ENCODE measurements at regions not wholly inside any gene's neighbourhood (a gene's known extent, or its start where the extent isn't known, plus 50 kb on each side); places are given as distances from the start of the nearest gene placed in this dataset.
"Not testable (repeated sequence)": the region's sequence is repeated elsewhere in the genome, so short reads cannot be mapped to it uniquely, and the experiment has no call there.

DNA sequence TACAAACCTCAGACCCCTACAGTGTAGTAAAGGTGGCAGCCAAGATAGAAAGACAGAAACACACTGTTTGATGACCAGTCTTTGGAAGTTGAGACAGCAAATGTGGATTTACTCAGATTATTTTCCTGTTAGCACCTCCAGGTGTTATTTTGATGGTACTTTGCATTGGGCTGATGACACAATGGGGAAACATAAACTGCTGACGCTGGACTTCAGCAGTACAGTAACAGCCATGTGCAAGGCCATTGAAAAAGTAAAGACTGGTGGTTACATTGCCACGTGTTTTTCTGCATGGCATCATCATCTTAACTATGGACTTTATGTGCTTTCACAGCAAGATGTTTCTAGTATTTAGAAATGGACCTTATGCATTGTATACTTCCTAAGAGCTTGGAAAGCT, 105.3 kb downstream of the POTEM start:
- not testable (repeated sequence) for H3K9me3 ChIP-seq (ENCODE audit: low read length); H3K36me3 ChIP-seq (ENCODE audit: insufficient read depth, low read length); H3K9ac ChIP-seq (ENCODE audit: low read length)

DNA sequence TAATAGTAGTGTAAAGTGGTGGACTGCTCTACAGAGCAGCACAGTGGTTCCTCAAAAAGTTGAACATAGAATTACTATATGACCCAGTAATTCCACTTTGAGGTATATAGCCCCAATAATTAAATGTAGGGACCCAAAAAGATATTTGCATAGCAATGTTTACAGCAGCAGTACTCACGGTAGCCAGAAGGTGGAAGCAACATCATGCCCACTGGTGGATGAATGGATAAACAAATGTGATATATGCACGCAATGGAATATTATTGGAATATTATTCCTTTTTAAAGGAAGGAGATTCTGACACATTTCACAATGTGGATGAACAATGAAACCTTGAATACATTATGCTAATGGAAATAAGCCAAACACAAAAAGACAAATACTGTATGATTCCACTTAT, 121.4 kb downstream of the POTEM start:
- not testable (repeated sequence) for H3K4me2 ChIP-seq (ENCODE audit: low read length); H3F3A ChIP-seq (ENCODE audit: insufficient read depth, low read length); H3K4me3 ChIP-seq (ENCODE audit: low read depth, low read length, poor library complexity, severe bottlenecking); H3K79me2 ChIP-seq (ENCODE audit: insufficient read depth, low read length); H3K9ac ChIP-seq (ENCODE audit: low read length); H3K9me2 ChIP-seq (ENCODE audit: low read depth, low read length); H2AFZ ChIP-seq (ENCODE audit: low read length); H3K4me1 ChIP-seq (ENCODE audit: insufficient read depth, low read length, severe bottlenecking); H3K27ac ChIP-seq (ENCODE audit: low read depth, low read length, poor library complexity, severe bottlenecking); H4K20me1 ChIP-seq (ENCODE audit: insufficient read depth, low read length); H3K36me3 ChIP-seq (ENCODE audit: insufficient read depth, low read length); H3K27me3 ChIP-seq (ENCODE audit: insufficient read depth, low read length); H3K9me3 ChIP-seq (ENCODE audit: low read length)

More for the DNA sequence above, 105.3 kb downstream of the POTEM start:
- not testable (repeated sequence) for H4K20me1 ChIP-seq (ENCODE audit: insufficient read depth, low read length); H3K27me3 ChIP-seq (ENCODE audit: insufficient read depth, low read length); H3F3A ChIP-seq (ENCODE audit: insufficient read depth, low read length); H3K4me1 ChIP-seq (ENCODE audit: insufficient read depth, low read length, severe bottlenecking); H2AFZ ChIP-seq (ENCODE audit: low read length); H3K9me2 ChIP-seq (ENCODE audit: low read depth, low read length); H3K4me2 ChIP-seq (ENCODE audit: low read length); H3K79me2 ChIP-seq (ENCODE audit: insufficient read depth, low read length); H3K27ac ChIP-seq (ENCODE audit: low read depth, low read length, poor library complexity, severe bottlenecking); H3K4me3 ChIP-seq (ENCODE audit: low read depth, low read length, poor library complexity, severe bottlenecking)

DNA sequence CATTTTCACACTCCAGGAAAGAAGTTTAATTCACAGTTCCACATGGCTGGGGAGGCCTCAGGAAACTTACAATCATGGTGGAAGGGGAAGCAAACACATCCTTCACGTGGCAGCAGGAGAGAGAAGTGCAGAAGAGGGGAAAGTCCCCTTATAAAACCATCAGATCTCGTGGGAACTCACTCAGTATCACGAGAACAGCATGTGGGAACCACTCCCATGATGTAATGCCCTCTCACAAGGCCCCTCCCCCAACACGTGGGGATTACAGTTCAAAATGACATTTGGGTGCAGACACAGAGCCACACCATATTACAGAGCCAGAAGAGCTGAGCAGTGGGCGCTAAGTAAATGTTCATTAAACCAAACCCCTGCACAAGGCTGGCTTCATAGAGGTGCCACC, 126.0 kb downstream of the POTEM start:
- not testable (repeated sequence) for H3K79me2 ChIP-seq (ENCODE audit: insufficient read depth, low read length); H3K27ac ChIP-seq (ENCODE audit: low read depth, low read length, poor library complexity, severe bottlenecking); H2AFZ ChIP-seq (ENCODE audit: low read length); H3K4me3 ChIP-seq (ENCODE audit: low read depth, low read length, poor library complexity, severe bottlenecking); H3K4me1 ChIP-seq (ENCODE audit: insufficient read depth, low read length, severe bottlenecking); H3K9me3 ChIP-seq (ENCODE audit: low read length); H4K20me1 ChIP-seq (ENCODE audit: insufficient read depth, low read length); H3K4me2 ChIP-seq (ENCODE audit: low read length); H3K36me3 ChIP-seq (ENCODE audit: insufficient read depth, low read length); H3F3A ChIP-seq (ENCODE audit: insufficient read depth, low read length); H3K27me3 ChIP-seq (ENCODE audit: insufficient read depth, low read length); H3K9me2 ChIP-seq (ENCODE audit: low read depth, low read length); H3K9ac ChIP-seq (ENCODE audit: low read length)

DNA sequence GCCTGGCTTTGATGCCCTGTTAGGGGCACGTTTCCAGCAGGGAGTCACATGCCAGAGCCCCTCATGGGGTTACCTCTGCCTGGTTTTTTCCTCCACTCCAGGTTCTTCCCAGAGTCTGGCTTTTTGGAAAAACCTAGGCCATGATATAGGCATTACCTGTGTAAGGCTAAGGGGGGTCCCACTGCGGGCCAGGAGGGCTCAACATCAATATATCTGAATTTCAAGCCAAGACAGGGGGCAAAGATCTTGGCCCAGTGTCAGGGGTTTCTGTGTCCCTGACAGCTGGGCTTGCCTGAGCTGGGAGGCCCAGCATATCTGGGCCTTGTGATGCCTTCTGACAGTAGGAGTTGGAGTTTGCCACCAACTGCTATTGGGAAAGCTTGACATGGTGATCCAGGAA, 127.5 kb downstream of the POTEM start:
- H3K4me3 ChIP-seq (ENCODE audit: low read depth, low read length, poor library complexity, severe bottlenecking); H3K79me2 ChIP-seq (ENCODE audit: insufficient read depth, low read length); H3K4me1 ChIP-seq (ENCODE audit: insufficient read depth, low read length, severe bottlenecking); H3K9me2 ChIP-seq (ENCODE audit: low read depth, low read length); H4K20me1 ChIP-seq (ENCODE audit: insufficient read depth, low read length); H3K36me3 ChIP-seq (ENCODE audit: insufficient read depth, low read length); H3K4me2 ChIP-seq (ENCODE audit: low read length); H3K9ac ChIP-seq (ENCODE audit: low read length); H2AFZ ChIP-seq (ENCODE audit: low read length); H3K27ac ChIP-seq (ENCODE audit: low read depth, low read length, poor library complexity, severe bottlenecking); H3K9me3 ChIP-seq (ENCODE audit: low read length); H3K27me3 ChIP-seq (ENCODE audit: insufficient read depth, low read length); H3F3A ChIP-seq (ENCODE audit: insufficient read depth, low read length): not testable (repeated sequence)

DNA sequence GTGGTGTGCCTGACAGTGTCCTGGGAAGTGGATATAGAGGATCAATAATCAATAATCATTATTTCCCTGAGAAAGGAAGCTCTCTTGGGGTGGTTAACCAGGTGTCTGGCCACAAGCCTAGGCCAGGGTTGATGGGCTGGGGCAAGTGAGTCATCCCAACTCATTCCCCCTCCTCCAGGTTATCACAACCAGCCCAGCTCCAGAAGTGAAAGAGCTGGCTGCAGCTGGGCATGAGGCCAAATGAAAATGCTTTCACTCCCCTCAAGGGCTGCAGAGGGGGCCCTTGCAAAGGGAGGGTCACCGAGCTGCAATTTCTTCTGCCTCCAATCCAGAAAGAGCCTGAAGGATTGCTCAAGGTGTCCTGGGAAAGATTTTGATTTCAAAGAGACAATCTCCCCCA, 127.9 kb downstream of the POTEM start:
- not testable (repeated sequence) for H2AFZ ChIP-seq (ENCODE audit: low read length)

DNA sequence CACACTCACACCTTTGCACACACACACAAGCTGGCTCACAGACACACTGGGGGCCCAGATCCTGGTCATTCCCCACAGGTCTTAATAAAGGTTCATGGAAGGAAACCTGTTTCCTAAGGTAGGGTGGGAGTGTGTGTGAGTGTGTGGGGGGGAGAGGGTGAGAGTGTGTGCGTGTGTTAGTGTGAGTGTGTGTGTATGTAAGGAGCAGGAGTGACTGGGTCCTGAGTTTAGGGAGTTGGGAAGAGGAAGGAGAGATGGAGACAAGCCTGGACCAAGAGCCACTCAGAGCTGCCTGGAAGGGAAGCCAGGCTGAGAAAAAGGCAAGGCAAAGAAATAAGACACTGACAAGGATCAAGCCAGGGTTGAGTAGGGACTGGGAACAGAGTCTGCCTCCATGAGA, 129.2 kb downstream of the POTEM start:
- not testable (repeated sequence) for H2AFZ ChIP-seq (ENCODE audit: low read length); H3K4me3 ChIP-seq (ENCODE audit: low read depth, low read length, poor library complexity, severe bottlenecking); H3K9ac ChIP-seq (ENCODE audit: low read length); H3F3A ChIP-seq (ENCODE audit: insufficient read depth, low read length); H3K4me2 ChIP-seq (ENCODE audit: low read length); H3K36me3 ChIP-seq (ENCODE audit: insufficient read depth, low read length); H3K4me1 ChIP-seq (ENCODE audit: insufficient read depth, low read length, severe bottlenecking); H3K9me3 ChIP-seq (ENCODE audit: low read length); H3K79me2 ChIP-seq (ENCODE audit: insufficient read depth, low read length); H3K9me2 ChIP-seq (ENCODE audit: low read depth, low read length); H3K27me3 ChIP-seq (ENCODE audit: insufficient read depth, low read length); H3K27ac ChIP-seq (ENCODE audit: low read depth, low read length, poor library complexity, severe bottlenecking); H4K20me1 ChIP-seq (ENCODE audit: insufficient read depth, low read length)

More for the DNA sequence above, 127.9 kb downstream of the POTEM start:
- H3K27me3 ChIP-seq (ENCODE audit: insufficient read depth, low read length); H3K4me3 ChIP-seq (ENCODE audit: low read depth, low read length, poor library complexity, severe bottlenecking); H3K36me3 ChIP-seq (ENCODE audit: insufficient read depth, low read length); H3K9me3 ChIP-seq (ENCODE audit: low read length); H3K4me2 ChIP-seq (ENCODE audit: low read length); H3K9me2 ChIP-seq (ENCODE audit: low read depth, low read length); H3F3A ChIP-seq (ENCODE audit: insufficient read depth, low read length); H3K27ac ChIP-seq (ENCODE audit: low read depth, low read length, poor library complexity, severe bottlenecking); H3K4me1 ChIP-seq (ENCODE audit: insufficient read depth, low read length, severe bottlenecking); H4K20me1 ChIP-seq (ENCODE audit: insufficient read depth, low read length); H3K9ac ChIP-seq (ENCODE audit: low read length); H3K79me2 ChIP-seq (ENCODE audit: insufficient read depth, low read length): not testable (repeated sequence)

DNA sequence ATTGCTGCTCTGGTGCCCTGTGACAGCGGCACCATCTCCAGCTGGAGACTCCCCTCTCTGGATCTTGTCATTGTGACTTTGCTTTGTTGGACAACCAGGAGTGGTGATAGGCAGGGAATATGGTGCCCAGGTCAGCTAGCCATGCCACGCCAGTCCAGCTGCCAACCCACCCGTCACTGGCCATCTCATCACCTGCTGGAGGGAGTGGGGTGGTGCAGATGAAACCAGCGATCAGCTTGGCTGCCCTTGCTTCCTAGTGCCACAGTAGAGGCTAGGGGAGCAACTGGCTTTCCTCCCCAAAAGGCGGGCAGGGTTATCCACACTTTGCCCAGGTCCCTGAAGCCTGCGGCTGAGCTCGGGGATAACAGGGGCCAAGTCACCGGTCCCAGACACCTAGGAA, 129.6 kb downstream of the POTEM start:
- not testable (repeated sequence) for H3K36me3 ChIP-seq (ENCODE audit: insufficient read depth, low read length); H3K9ac ChIP-seq (ENCODE audit: low read length); H3K4me1 ChIP-seq (ENCODE audit: insufficient read depth, low read length, severe bottlenecking); H3K9me3 ChIP-seq (ENCODE audit: low read length); H3F3A ChIP-seq (ENCODE audit: insufficient read depth, low read length); H3K27me3 ChIP-seq (ENCODE audit: insufficient read depth, low read length); H3K4me2 ChIP-seq (ENCODE audit: low read length); H3K9me2 ChIP-seq (ENCODE audit: low read depth, low read length); H4K20me1 ChIP-seq (ENCODE audit: insufficient read depth, low read length); H2AFZ ChIP-seq (ENCODE audit: low read length); H3K79me2 ChIP-seq (ENCODE audit: insufficient read depth, low read length); H3K27ac ChIP-seq (ENCODE audit: low read depth, low read length, poor library complexity, severe bottlenecking); H3K4me3 ChIP-seq (ENCODE audit: low read depth, low read length, poor library complexity, severe bottlenecking)

DNA sequence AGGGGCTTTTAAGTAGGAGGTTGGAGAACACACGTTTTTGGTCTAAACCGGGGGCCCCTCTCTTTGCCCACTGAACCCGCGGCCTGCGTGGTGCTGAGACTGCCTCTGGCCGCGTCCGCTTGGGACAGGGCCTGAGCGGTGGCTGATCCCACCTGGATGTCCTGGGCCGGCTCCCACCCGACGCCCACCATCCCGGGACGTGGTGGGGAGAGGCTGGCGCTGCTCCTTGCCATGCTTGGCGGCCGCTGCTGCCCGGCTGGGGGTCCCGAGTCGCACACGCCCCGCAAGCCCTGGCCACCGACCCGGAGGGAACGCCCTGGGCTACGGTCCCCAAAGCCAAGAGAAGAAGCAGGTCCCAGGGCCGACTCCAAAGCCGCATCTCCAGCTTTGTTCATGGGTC, 130.1 kb downstream of the POTEM start:
- not testable (repeated sequence) for H3K27me3 ChIP-seq (ENCODE audit: insufficient read depth, low read length); H3K9me3 ChIP-seq (ENCODE audit: low read length); H3K4me2 ChIP-seq (ENCODE audit: low read length); H3K79me2 ChIP-seq (ENCODE audit: insufficient read depth, low read length); H3K4me3 ChIP-seq (ENCODE audit: low read depth, low read length, poor library complexity, severe bottlenecking); H3K9ac ChIP-seq (ENCODE audit: low read length); H3K27ac ChIP-seq (ENCODE audit: low read depth, low read length, poor library complexity, severe bottlenecking); H3F3A ChIP-seq (ENCODE audit: insufficient read depth, low read length); H2AFZ ChIP-seq (ENCODE audit: low read length); H4K20me1 ChIP-seq (ENCODE audit: insufficient read depth, low read length); H3K9me2 ChIP-seq (ENCODE audit: low read depth, low read length); H3K4me1 ChIP-seq (ENCODE audit: insufficient read depth, low read length, severe bottlenecking); H3K36me3 ChIP-seq (ENCODE audit: insufficient read depth, low read length)

Data from OCI-LY1 (cell line).